GM19240 (cell line): ENCODE measurements at regions not wholly inside any gene's neighbourhood (a gene's known extent, or its start where the extent isn't known, plus 50 kb on each side); places are given as distances from the start of the nearest gene placed in this dataset.

Experiments used
- DNase-seq: peaks from one replicate; pipeline ENCODE4 v3.0.0; 2011; ENCODE audit warnings: low spot score; ENCODE audit not compliant: insufficient read length

DNA sequence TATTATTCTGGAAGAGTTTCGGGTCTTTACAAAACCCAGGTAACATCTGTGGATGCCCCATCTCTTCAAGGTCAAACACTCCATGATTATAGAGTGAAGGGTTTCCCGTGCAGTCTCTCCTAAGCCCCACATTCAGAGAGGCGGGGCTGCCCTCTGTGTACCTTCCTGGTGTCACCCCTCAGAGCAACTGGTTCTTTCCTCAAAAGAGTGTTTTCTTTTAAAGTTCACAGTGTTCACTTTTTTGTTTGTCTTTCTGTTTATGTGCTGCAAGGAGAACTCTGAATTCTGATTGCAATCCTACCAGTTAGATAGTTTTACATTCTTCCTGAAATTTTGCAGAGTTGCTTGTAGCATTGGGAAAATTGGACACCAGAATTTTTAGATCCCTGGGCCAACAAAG, 190.2 kb downstream of the ADAMTS15 start:
- no peak for DNase-seq

DNA sequence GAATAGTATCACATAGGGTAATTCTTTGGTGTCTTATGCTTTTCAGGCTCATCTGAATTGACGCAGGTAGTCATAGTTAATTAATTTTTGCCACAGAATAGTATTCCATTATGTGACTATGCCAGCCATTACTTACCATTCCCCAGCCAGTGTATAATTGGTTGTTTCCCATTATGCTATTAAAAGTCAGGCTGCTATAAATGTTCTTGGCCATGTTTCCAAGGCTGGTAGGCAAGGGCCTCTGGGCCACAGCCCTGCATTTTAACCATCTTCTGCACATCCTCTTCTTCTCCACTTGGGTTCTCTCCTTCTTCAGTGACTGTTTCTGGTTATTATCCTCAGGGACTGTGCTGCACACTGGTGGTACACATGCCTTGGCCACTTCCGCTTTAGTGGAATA, 190.9 kb downstream of the ADAMTS15 start:
- no peak for DNase-seq

GRCh38 chr11:130640526-130640925, 192.1 kb downstream of the ADAMTS15 start:
- no peak for DNase-seq

- DNase-seq: no peak
These were observed 193.4 kb downstream of the ADAMTS15 start for GRCh38 chr11:130641876-130642275.

DNA sequence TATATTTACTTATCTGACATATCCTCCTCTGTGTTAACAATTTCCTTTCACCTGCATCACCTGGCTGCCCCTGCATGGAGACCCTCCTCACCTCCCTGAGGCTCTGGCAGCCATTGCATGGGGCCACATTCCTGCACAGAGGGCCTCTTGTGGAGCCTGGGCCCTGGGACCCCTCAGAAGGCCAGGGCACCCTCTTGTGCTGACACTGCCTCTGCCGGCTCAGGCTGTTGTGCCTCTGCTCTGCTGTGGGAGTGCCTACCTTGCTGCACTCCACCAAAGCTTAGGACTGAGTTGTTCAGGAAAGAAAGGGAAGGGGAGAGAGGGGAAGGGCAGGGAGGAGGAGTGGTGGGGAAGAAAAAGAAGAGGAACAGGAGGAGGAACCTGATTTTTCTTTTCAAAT, 194.5 kb downstream of the ADAMTS15 start:
- DNase-seq: no peak

DNA sequence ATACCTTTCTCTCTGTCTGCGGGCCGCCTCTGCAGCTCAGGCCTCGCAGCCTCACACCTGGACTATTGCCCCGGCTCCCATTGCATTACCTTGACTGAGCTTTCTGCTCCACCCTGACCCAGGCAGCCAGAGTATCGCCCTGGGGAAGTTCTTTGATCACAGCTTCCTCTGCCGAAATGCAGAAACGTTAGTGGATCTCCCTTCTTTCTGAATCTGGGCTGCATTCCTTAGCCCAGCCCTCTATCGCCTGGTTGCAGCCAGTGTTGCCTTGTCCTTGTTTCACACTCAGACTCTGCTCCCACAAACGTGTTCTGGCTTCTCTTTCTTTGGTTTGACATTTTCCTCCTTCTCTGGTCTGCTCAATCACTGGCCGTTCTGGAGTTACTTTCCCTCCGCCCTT, 195.7 kb downstream of the ADAMTS15 start:
- DNase-seq: no peak

- no peak for DNase-seq
These were observed 196.9 kb downstream of the ADAMTS15 start for GRCh38 chr11:130645164-130645842.

- no peak for DNase-seq
These were observed 197.4 kb downstream of the ADAMTS15 start for GRCh38 chr11:130645843-130646197.

DNA sequence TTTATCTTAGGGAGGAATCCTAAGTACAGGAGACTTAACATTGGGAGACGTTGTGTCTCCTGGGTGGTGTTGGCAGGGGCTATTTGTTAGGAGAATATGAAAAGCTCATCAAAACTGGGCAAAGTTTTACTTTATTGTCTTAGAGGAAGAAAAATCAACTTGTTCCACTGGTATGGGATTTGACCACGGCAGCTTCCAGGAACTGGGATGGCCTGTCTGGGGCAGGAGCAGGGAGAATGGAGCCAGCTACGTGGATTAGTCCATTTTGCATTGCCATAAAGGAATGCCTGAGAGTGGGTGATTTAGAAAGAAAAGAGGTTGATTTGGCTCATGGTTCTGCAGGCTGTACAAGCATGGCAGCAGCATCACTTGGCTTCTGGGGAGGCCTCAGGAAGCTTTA, 198.4 kb downstream of the ADAMTS15 start:
- no peak for DNase-seq

DNA sequence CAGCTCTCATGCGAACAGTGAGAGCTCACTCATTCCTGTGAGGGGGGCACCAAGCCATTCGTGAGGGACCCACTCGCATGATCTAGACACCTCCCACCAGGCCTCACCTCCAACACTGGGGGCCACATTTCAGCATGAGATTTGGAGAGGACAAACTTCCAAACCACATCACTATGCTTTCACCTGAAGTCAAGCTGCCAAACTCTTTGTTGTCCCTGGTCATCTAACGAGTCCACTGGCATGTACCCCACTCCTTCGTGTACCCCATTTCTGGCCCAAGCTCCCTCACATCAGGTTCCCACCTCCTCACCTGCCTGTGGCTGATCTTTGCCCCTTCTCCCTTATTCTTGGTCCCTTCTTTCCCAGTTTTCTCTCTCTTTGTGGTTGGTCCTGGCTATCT, 198.9 kb downstream of the ADAMTS15 start:
- no peak for DNase-seq

GRCh38 chr11:130649801-130650200, 201.4 kb downstream of the ADAMTS15 start:
- no peak for DNase-seq

DNA sequence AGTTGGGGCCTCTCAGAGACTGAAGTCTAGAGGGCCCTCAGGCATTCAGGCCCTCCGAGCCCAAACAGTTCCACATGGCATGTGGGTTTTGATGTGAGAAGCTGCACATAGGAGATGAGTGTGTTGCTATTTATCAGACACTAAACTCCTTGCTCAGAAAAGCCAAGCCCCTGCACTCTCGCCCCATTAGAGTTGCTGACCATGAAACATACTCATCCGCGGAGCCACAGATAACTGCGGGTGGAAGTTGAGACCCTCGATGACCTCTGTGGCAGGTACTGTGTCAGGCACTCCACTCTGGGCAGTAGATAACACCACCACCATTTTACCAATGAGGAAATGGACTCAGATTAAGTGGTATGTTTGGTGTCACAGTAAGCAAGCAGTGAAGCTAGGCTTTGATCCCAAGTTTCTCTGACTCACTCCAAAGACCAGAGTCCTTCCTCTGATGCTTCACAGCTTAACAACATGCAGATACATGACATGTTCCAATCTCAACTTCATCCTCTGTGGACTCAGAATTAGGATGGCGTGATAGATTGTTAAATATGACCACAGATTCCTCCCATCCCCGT, 202.1 kb downstream of the ADAMTS15 start:
- DNase-seq: no peak

DNA sequence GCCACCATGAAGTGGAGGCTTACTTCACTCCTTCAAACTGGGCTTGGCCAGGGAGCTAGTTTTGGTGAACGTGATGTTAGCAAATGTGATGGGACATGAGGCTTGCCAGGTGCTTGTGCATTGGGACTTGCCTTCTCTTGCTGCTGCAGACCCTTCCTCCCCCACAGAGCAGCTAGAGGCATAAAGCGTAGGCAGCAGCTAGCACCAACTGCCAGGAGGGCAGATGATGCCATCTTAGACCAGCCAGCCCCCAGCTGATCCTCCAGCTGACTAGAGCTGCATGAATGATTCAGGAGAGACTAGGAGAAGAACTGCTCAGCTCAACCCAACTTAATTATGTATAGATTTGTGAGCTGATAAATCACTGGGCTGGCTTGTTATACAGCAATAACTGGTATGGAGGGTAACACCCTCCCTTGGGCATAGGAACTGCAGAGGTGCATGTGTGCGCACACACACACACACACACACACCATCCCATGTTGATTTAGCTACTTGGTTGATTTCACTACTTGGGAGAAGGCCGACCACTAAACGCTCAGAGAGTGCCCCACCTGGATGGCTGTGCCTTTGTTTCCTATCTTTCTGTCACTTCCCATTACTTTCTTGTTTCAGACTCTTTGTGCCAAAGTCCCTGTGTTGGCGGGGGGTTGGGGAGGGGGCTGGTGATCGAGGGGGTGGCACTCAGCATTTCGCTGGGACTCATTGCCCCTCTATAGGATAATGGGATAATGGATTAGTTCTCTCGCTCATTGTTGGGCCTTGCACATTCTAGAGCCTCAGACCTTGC, 202.8 kb downstream of the ADAMTS15 start:
- DNase-seq: no peak

GRCh38 chr11:130652671-130653335, 204.4 kb downstream of the ADAMTS15 start:
- DNase-seq: no peak

DNA sequence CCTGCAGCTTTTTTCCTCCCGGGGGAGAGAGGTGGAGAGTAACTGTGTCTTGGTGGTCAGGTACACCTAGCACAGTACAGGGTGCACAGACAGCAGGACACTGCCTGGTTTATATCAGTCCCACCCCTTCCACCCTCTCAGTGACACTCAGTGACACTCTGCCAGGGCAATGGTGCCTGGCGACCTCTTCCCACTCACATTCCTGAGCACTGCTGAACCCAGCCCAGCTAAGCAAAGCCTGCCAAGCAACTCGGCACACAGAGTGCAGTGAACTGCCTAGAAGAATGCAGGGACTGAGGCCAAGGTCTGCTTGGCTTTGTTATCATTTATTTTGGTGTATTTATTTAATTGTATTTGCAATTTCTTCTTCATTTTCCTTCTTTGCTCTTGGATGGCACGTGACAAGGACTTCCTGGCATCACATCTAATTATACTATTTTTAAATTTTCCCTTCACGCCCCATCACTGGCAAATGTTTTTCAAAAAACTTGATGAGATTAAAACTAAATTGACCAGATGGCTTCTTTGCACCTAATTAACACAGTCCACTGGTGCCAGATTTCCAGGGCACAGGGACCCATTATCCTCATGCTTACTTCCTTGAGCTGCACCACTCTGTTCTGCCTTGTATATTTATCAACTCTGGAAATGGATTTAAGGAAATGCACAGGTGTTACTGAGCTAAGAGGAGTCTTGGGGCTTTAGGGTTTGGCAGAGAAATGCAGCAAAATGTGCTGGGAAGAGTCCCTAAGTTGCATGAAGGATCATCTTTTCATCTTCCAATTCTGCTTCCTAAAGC, 205.6 kb downstream of the ADAMTS15 start:
- DNase-seq: no peak

GRCh38 chr11:130655300-130655699, 206.9 kb downstream of the ADAMTS15 start:
- no peak for DNase-seq

- DNase-seq: no peak
These were observed 218.4 kb downstream of the ADAMTS15 start for GRCh38 chr11:130666781-130667251.

DNA sequence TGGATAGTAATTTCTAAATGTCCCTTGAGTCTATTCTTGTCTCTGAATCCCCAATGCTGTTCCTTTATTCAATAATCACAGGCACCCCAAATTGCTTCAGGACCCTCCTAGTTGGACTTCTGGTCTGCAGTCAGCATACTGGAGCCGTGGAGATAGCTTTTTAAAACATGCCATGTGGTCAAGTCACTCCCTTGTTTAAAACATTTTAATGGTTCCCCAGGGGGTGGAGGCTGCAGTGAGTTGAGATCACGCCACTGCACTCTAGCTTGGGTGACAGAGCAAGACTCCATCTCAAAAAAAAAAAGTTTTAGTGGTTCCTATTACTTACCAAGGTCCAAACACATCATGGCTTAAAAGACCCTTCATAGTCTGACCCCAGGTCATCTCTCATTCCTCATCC, 220.3 kb downstream of the ADAMTS15 start:
- DNase-seq: no peak

- no peak for DNase-seq
These were observed 221.8 kb downstream of the ADAMTS15 start for GRCh38 chr11:130670200-130670599.

- no peak for DNase-seq
These were observed 223.6 kb downstream of the ADAMTS15 start for GRCh38 chr11:130671801-130672700.
